Lung (tissue), 11 donors: ENCODE measurements at regions not wholly inside any gene's neighbourhood (a gene's known extent, or its start where the extent isn't known, plus 50 kb on each side); places are given as distances from the start of the nearest gene placed in this dataset.
A peak's percentile ranks its signal among the peaks of the same experiment; 100 is the strongest.
"Not testable (repeated sequence)": the region's sequence is repeated elsewhere in the genome, so short reads cannot be mapped to it uniquely, and the experiment has no call there.

Experiments
- ATAC-seq: fragments of 200-7000 bp; cut with Tn5 transposase; one replicate; pipeline ENCODE4 v1.9.1; 2020; ENCODE audit warnings: moderate number of reproducible peaks; ENCODE audit not compliant: insufficient read depth, low FRiP score
- DNase-seq, 3 donors: peaks; one replicate each; pipeline ENCODE4 v3.0.0-alpha.2; 2013 to 2017
- H3K27ac ChIP-seq, 2 donors: one replicate each; pipeline ENCODE4 v1.5.1; 2013; ENCODE audit warnings: mild to moderate bottlenecking in 2 of 2, moderate library complexity in 2 of 2, control low read depth in 1 of 2, inconsistent platforms in 1 of 2, low read depth in 1 of 2, low read length in 1 of 2
- H3K27me3 ChIP-seq, 3 donors: one replicate each; pipeline ENCODE4 v1.5.1; 2013; ENCODE audit warnings: low read length in 2 of 3; ENCODE audit not compliant: control insufficient read depth in 3 of 3, insufficient read depth in 3 of 3
- H3K36me3 ChIP-seq, 4 donors: one replicate each; pipeline ENCODE4 v1.5.1; 2013; ENCODE audit warnings: low read length in 4 of 4, mild to moderate bottlenecking in 1 of 4, moderate library complexity in 1 of 4; ENCODE audit not compliant: control insufficient read depth in 4 of 4, insufficient read depth in 4 of 4
- H3K4me1 ChIP-seq, 5 donors: one replicate each; pipeline ENCODE4 v1.5.1; 2013; ENCODE audit warnings: low read length in 5 of 5, mild to moderate bottlenecking in 2 of 5, moderate library complexity in 1 of 5; ENCODE audit not compliant: control insufficient read depth in 5 of 5, insufficient read depth in 5 of 5
- H3K4me3 ChIP-seq: one replicate; pipeline ENCODE4 v1.5.1; 2013; ENCODE audit warnings: mild to moderate bottlenecking, control low read depth, moderate library complexity
- H3K9ac ChIP-seq, 2 donors: one replicate each; pipeline ENCODE4 v1.5.1; 2013; ENCODE audit warnings: low read length in 2 of 2, control low read depth in 1 of 2; ENCODE audit not compliant: insufficient read depth in 1 of 2
- H3K9me3 ChIP-seq, 4 donors: one replicate each; pipeline ENCODE4 v1.5.1; 2013; ENCODE audit warnings: low read length in 3 of 4, mild to moderate bottlenecking in 1 of 4, moderate library complexity in 1 of 4; ENCODE audit not compliant: control insufficient read depth in 4 of 4, insufficient read depth in 3 of 4
- CTCF ChIP-seq: IDR thresholded peaks from 2 replicates; pipeline ENCODE4 v1.5.1; 2012; ENCODE audit warnings: mild to moderate bottlenecking; ENCODE audit errors: control extremely low read depth, extremely low read depth
- WGBS, 2 donors: extraction: QIAGEN DNeasy Blood & Tissue Kit; methylation state at CpG; one replicate each; pipeline ENCODE4 v1.1.7; 2013; 5-methylcytosine and 5-hydroxymethylcytosine counted together
- donor health status: control.
- donor health status: control.
- donor health status: Bipolar disorder and iron deficiency.
- donor health status: healthy.
- donor health status: DM: yes; HTN: yes; CAD: no.

- not testable (repeated sequence) for H3K27ac ChIP-seq, DNase-seq, H3K9ac ChIP-seq, H3K9me3 ChIP-seq, ATAC-seq, H3K4me1 ChIP-seq, H3K4me3 ChIP-seq, H3K36me3 ChIP-seq, H3K27me3 ChIP-seq
- WGBS, 2 donors, result 58 to 62% methylated on average over 5 of the region's 5 CpGs
Measured at GRCh38 chr1:147103416-147104155, 68.7 kb downstream of the PRKAB2 start.

- H3K9me3 ChIP-seq, result peaks cover 0 to 3% (median 0%) of the 10 kb centered on the region in 4 donors
- WGBS, 2 donors, result 81 to 85% methylated on average over 6 of the region's 6 CpGs
- TF ChIP-seq CTCF, result no peak
- H3K4me1 ChIP-seq, result no peaks in the 10 kb centered on the region
- no peaks in the 10 kb centered on the region for H3K27me3 ChIP-seq
- no peak for ATAC-seq
- no peak for DNase-seq
- H3K9ac ChIP-seq, result no peak overlapping the region
- H3K4me3 ChIP-seq, result no peak overlapping the region
- H3K27ac ChIP-seq, result no peak overlapping the region
- no peaks in the 10 kb centered on the region for H3K36me3 ChIP-seq
Measured at GRCh38 chr1:147099192-147099591, 73.1 kb downstream of the PRKAB2 start.

- not testable (repeated sequence) for ATAC-seq
Measured at GRCh38 chr1:147098338-147098973, 73.8 kb downstream of the PRKAB2 start.

More at GRCh38 chr1:147098338-147098973, 73.8 kb downstream of the PRKAB2 start:
- not testable (repeated sequence) for H3K36me3 ChIP-seq, H3K27me3 ChIP-seq, H3K9me3 ChIP-seq, H3K27ac ChIP-seq, H3K4me1 ChIP-seq, DNase-seq, H3K9ac ChIP-seq, H3K4me3 ChIP-seq
- peak; percentile 5 for TF ChIP-seq CTCF
- WGBS, 2 donors, result 72 to 85% methylated on average over 11 of the region's 11 CpGs
